GM18858 (cell line): ENCODE measurements at regions not wholly inside any gene's neighbourhood (a gene's known extent, or its start where the extent isn't known, plus 50 kb on each side); places are given as distances from the start of the nearest gene placed in this dataset.

ENCODE experiments used
- ATAC-seq: cut with Tn5 transposase; IDR thresholded peaks from one replicate; pipeline ENCODE4 v1.9.1; 2021; ENCODE audit not compliant: unreplicated experiment

- no peak for ATAC-seq
Measured at GRCh38 chr3:154775821-154776548, 304.1 kb upstream of the MME start.

GRCh38 chr3:154766765-154767503, 313.2 kb upstream of the MME start:
- ATAC-seq = no peak

GRCh38 chr3:154764856-154765640, 315.1 kb upstream of the MME start:
- no peak for ATAC-seq

GRCh38 chr3:154762486-154762885, 317.6 kb upstream of the MME start:
- ATAC-seq = no peak

GRCh38 chr3:154759966-154760365, 320.2 kb upstream of the MME start:
- no peak for ATAC-seq

GRCh38 chr3:154758109-154758868, 321.8 kb upstream of the MME start:
- no peak for ATAC-seq

GRCh38 chr3:154753101-154753500, 323.1 kb upstream of the GPR149 start:
- ATAC-seq = no peak

- ATAC-seq = no peak
Measured at GRCh38 chr3:154749514-154749913, 319.5 kb upstream of the GPR149 start.

- ATAC-seq = no peak
Measured at GRCh38 chr3:154745929-154746328, 315.9 kb upstream of the GPR149 start.

- ATAC-seq = no peak
Measured at GRCh38 chr3:154745122-154745521, 315.1 kb upstream of the GPR149 start.

- ATAC-seq = no peak
Measured at GRCh38 chr3:154743418-154743817, 313.4 kb upstream of the GPR149 start.

- no peak for ATAC-seq
Measured at GRCh38 chr3:154734468-154734867, 304.5 kb upstream of the GPR149 start.

GRCh38 chr3:154730186-154730585, 300.2 kb upstream of the GPR149 start:
- ATAC-seq = no peak

GRCh38 chr3:154729741-154730140, 299.8 kb upstream of the GPR149 start:
- ATAC-seq = no peak

GRCh38 chr3:154728285-154728684, 298.3 kb upstream of the GPR149 start:
- no peak for ATAC-seq

GRCh38 chr3:154720921-154721320, 290.9 kb upstream of the GPR149 start:
- ATAC-seq = no peak

GRCh38 chr3:154718053-154718452, 288.1 kb upstream of the GPR149 start:
- no peak for ATAC-seq

GRCh38 chr3:154716170-154716569, 286.2 kb upstream of the GPR149 start:
- no peak for ATAC-seq

GRCh38 chr3:154708554-154708953, 278.6 kb upstream of the GPR149 start:
- no peak for ATAC-seq

GRCh38 chr3:154701055-154701454, 271.1 kb upstream of the GPR149 start:
- ATAC-seq = no peak

GRCh38 chr3:154690413-154690812, 260.4 kb upstream of the GPR149 start:
- ATAC-seq = peak; percentile 76
